ENCODE measurements at regions not wholly inside any gene's neighbourhood (a gene's known extent, or its start where the extent isn't known, plus 50 kb on each side); places are given as distances from the start of the nearest gene placed in this dataset.

DNA sequence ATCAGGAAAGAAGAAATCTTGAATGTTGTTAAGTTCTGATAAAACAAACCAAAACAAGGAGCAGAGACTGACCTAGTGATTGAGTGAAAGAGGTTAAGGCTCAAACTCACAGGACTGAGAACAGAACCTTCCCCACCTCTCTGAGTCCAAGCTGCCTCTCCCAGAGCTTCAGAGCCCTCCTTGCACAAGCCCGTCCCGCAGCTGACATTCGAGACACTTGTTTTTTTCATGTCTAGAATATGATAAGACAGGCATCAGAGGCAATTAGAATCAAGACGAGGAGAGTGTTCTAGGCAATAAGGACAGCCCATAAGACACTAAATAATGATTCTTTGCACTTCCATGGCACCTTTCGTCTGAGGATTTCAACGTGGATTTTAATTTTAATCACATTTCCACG, 140.6 kb downstream of the PXDC1 start:
- TF ChIP-seq L3MBTL2 (conservative IDR thresholded peaks at IDR 0.05) (no peak), BHLHE40 (IDR thresholded peaks at IDR 0.05; ENCODE audit: borderline replicate concordance) (no peak), ARNT (IDR thresholded peaks at IDR 0.05) (no peak)
- TF ChIP-seq, protein P1, sequence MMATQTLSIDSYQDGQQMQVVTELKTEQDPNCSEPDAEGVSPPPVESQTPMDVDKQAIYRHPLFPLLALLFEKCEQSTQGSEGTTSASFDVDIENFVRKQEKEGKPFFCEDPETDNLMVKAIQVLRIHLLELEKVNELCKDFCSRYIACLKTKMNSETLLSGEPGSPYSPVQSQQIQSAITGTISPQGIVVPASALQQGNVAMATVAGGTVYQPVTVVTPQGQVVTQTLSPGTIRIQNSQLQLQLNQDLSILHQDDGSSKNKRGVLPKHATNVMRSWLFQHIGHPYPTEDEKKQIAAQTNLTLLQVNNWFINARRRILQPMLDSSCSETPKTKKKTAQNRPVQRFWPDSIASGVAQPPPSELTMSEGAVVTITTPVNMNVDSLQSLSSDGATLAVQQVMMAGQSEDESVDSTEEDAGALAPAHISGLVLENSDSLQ (IDR thresholded peaks at IDR 0.05): no peak
